ENCODE measurements at regions not wholly inside any gene's neighbourhood (a gene's known extent, or its start where the extent isn't known, plus 50 kb on each side); places are given as distances from the start of the nearest gene placed in this dataset.
A peak's percentile ranks its signal among the peaks of the same experiment; 100 is the strongest.

DNA sequence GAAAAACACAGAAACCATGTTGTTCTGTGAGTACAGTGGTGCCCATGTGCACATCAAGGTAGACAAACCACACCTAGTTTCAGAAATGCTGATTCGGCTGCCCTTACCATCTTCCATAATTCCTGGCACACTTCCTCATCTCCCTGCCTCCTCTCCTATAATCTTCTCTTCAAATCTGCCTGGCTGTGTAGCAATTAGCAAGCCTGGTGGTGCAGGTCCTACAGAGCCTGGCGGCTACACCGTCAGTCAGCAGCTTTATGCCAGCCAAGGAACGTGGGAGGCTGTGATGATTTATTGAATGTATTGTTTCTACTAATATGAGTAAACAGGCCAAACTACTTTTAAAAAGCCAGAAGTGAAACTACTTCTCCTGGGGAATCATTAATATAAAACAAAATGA, 106.8 kb downstream of the SEMA6D start:
- DNase-seq: no peak

DNA sequence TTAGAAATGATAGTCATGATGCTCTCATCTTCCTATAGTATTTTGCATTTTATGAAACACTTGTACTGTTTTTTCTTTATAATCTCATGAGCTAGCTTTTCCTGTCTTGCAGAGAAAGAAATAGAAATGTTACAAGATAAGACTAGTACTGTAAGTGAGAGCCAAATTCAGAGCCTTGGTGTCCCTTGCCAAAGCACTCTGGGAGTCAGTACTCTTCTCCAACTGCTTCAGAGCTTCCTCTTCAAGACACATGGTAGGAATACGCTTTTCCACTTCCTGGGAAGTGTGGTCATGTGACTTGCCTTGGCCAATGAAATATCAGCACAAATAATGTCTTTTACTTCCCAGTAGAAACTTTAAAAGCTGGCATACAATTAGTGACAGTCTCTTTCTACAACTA, 112.4 kb downstream of the SEMA6D start:
- DNase-seq: no peak

DNA sequence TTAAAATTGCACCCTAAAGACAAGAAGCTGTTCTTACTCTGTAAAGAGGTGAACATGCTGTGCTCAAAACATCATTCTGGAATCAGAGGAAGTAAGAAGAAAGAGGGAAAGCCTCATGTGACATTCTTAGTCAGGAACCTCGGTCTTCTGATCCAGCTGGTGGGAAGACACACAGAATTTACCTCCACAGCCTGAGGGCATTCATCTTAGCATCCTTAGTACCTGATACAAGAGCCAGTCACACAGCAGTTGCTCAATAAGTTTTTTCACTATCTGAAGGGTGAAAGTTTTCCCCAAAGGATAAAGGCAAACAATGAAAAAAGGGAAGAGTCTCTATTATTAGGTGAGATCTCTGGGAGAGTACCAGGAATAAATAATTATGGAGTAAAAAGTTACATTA, 116.8 kb downstream of the SEMA6D start:
- DNase-seq: no peak

DNA sequence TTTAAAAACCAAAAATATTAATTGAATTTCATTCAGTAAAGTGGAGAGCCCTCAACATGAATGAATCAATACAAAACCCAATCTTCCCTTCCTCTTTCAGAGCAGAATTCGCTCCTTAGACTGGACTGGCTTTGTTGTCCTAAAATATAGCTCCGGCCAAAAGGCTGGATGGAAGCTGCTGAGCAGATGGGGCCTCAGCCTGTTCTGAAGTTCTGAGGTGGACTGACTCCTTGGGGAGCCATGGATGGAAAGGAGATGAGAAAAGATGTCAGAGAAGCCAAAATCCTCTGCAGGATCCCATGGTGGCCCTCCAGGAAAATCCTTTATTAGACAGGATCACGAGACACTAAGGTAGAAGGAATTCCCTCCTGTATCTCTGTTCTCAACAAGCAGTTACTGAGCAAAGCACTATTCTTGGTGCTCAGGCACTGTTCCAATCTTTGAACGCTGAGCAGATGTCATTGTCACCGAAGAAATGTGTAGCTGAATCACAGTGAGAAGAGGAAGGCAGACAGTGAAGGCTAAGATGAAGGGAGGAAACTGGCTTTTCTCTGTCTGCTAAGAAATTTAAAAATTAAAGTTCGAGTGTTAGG, 122.0 kb downstream of the SEMA6D start:
- peak; percentile 13 for DNase-seq

- no peak for DNase-seq
These were observed 125.9 kb downstream of the SEMA6D start for GRCh38 chr15:47843124-47843663.

GRCh38 chr15:47844437-47844836, 127.1 kb downstream of the SEMA6D start:
- DNase-seq: no peak

DNA sequence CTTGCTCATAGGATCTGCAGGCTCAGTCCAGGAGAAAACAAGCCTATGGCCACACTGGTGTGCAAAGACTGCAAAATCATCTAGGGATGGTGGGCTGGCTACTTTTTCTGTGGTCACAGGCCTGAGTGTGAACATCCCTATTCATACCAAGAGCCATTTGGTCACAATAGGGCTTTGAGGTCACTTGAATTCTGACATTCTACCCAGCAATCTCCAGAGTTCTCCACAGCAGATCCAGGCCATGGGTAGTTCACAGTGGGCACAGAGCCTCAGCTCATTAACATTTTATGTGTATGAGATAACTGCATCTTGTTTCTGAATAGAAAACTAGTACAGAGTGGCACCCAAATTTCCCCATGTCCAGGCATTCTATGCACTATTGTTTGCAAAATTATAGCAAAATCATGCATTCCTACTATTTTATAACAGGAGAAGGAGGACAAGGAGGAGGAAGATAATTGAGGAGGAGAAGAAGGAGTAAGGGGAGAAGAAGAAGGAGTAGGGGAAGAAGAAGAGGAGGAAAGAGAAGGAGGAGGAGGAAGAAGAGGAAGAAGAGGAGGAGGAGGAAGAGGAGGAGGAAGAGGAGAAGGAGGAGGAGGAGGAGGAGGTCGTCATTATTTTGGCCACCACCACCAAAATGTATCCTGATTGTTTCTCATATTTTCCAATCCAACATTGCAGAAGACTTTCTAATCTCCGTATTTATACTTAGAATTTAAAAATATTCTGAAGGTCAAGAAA, 129.0 kb downstream of the SEMA6D start:
- DNase-seq: no peak

- DNase-seq: no peak
These were observed 129.6 kb downstream of the SEMA6D start for GRCh38 chr15:47846876-47847275.

- DNase-seq: no peak
These were observed 138.8 kb downstream of the SEMA6D start for GRCh38 chr15:47856071-47856470.

DNA sequence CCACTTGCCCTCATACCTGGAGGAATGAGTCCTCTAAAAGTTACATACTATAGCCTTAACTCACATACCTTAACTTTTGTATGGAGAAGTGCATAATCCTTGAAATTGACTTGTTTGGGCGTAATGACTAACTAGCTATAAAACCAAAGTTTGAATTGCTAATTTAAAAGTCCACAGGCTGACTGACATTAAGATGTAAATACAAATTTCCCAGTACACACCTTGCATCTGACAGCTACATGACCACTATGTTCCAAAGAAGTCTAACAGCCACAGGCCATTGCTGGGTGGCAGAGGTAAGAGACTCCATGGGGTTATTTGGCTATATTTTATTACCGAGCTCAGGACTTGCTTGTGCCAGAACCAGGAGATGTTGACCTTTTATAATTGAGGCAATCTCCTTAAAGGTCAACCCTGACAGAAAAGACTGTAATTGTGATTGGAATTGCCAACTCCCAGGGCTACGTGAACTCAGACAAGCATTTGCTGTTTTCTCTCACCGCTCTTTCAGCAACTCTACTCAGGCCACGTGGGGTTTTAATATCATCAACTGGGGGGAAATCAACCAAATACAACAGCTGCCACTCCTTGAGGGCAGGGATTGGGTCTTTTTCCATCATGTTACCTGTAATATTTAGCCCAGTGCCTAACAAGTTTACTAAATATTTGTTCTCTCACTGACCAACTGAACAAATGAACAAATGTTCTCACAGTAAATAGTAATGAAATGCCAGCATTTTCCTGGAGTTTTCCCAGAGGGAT, 139.9 kb downstream of the SEMA6D start:
- DNase-seq: no peak

- DNase-seq: no peak
These were observed 140.5 kb downstream of the SEMA6D start for GRCh38 chr15:47857776-47858167.

- no peak for DNase-seq
These were observed 144.0 kb downstream of the SEMA6D start for GRCh38 chr15:47861111-47861903.

- no peak for DNase-seq
These were observed 145.1 kb downstream of the SEMA6D start for GRCh38 chr15:47862402-47862801.

- DNase-seq: peak; percentile 67
These were observed 149.1 kb downstream of the SEMA6D start for GRCh38 chr15:47866446-47866845.

DNA sequence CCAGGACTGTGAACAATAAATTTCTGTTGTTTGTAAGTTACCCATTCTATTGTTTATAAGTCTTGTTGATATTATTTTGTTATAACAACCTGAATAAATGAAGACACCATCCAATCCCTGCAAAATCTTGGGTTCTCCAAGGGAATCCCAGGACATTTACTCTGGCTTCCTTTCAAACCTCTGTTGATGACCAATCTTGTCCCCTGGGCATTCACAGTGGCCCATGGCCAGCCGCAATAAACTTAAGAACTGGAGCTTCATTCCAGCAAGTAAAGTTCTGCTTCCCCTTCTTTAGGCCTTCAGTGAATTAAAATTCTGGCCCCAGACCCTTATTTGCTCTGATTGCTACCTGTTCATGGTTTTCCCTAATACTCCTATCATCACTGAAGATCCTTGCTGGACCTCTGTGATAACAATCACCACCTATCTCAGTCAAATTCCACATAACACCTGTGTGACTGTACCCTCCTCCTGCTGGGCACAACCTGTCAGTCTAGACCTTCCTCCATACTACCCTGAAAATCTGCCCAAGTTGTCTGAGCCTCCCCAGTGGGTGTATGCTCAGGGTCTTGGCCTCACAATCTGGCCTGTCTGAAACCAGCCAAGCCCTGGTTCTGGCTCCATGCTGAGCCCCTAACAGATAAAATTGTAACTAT, 153.1 kb downstream of the SEMA6D start:
- DNase-seq: no peak

DNA sequence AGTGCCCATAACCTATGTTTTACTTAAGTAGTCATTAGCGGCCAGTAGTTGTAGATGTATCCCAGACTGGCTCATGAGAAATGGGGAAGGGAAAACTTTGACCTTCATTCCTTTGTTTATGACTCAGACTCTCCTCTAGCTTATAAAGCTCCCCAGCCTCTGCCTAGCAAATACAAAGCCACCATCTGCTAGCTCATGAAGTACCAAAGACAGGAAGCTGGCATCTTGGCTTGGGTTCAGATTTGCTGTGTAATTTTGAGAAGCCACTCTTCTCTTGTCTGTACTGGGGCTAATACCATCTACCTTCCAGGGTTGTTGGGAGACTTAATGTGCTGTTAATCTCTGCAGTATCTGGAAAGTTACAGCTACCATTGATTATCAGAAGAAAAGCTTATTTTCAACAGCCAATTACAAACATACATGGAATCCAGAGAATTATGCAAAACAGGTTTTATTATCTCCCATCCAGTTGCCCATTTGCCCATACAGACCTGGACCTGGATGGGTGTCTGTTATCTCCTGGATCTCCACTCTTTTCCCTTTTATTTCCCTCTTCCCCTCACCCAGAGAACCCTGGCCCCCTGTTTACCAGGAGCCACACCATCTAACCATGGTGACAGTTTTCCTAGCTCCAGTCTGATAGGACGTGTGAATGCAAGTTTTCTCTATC, 153.8 kb downstream of the SEMA6D start:
- no peak for DNase-seq

- no peak for DNase-seq
These were observed 154.9 kb downstream of the SEMA6D start for GRCh38 chr15:47872208-47872607.

- DNase-seq: no peak
These were observed 155.6 kb downstream of the SEMA6D start for GRCh38 chr15:47872869-47873432.

DNA sequence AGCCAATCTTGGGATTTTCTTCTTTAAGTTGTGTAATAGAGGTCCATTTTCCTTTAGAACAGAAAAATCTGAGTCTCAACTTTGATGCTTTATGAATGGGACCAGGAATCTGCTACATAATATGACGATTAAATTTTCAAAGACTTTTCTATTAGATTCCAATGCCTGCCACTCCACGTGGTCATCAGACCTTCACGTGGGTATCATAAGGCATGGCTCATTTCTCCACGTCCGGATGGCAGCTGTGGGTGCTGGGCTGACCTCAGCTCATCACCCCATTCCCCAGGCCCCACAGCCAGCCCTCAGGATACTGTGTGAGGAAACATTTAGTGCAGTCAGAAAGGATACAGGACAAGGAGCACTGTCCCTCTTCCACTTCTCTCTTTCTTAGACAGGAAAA, 159.7 kb downstream of the SEMA6D start:
- no peak for DNase-seq

GRCh38 chr15:47877836-47878235, 160.5 kb downstream of the SEMA6D start:
- no peak for DNase-seq
